22Rv1 (cell line): ENCODE measurements at regions not wholly inside any gene's neighbourhood (a gene's known extent, or its start where the extent isn't known, plus 50 kb on each side); places are given as distances from the start of the nearest gene placed in this dataset.

Experiments
- H3K27ac ChIP-seq: fragments of 450-650 bp; 2 replicates; pipeline ENCODE4 v1.5.1; 2017
- CTCF ChIP-seq: fragments of 450-650 bp; IDR thresholded peaks from 2 replicates; pipeline ENCODE4 v1.5.1; 2017; ENCODE audit warnings: mild to moderate bottlenecking
- ZFX ChIP-seq: fragments of 450-650 bp; IDR thresholded peaks from 2 replicates; pipeline ENCODE4 v1.6.1; 2017; ENCODE audit warnings: antibody characterized with exemption, borderline replicate concordance

- no peak overlapping the region for H3K27ac ChIP-seq
- TF ChIP-seq ZFX (no peak), CTCF (no peak)
Measured at GRCh38 chr12:97659117-97659880, 196.7 kb downstream of the RMST start.

- TF ChIP-seq ZFX (no peak), CTCF (no peak)
- H3K27ac ChIP-seq, result no peak overlapping the region
Measured at GRCh38 chr12:97666263-97666662, 203.7 kb downstream of the RMST start.

GRCh38 chr12:97672870-97673269 is 210.3 kb downstream of the RMST start:
- TF ChIP-seq ZFX (no peak), CTCF (no peak)
- H3K27ac ChIP-seq, result no peak overlapping the region

GRCh38 chr12:97680751-97681150 is 218.1 kb downstream of the RMST start:
- TF ChIP-seq CTCF, result no peak
- TF ChIP-seq ZFX, result no peak
- no peak overlapping the region for H3K27ac ChIP-seq

- TF ChIP-seq ZFX (no peak), CTCF (no peak)
- no peak overlapping the region for H3K27ac ChIP-seq
Measured at GRCh38 chr12:97681612-97682504, 219.3 kb downstream of the RMST start.

GRCh38 chr12:97685360-97685759 is 222.8 kb downstream of the RMST start:
- TF ChIP-seq CTCF, result no peak
- no peak for TF ChIP-seq ZFX
- H3K27ac ChIP-seq, result no peak overlapping the region

GRCh38 chr12:97701901-97702300 is 239.3 kb downstream of the RMST start:
- no peak overlapping the region for H3K27ac ChIP-seq
- no peak for TF ChIP-seq ZFX
- TF ChIP-seq CTCF, result no peak
